Panc1 (cell line): ENCODE measurements at regions not wholly inside any gene's neighbourhood (a gene's known extent, or its start where the extent isn't known, plus 50 kb on each side); places are given as distances from the start of the nearest gene placed in this dataset.

Experiments used
- ATAC-seq: fragments of 200-7000 bp; cut with Tn5 transposase; 2 replicates; pipeline ENCODE4 v1.9.1; 2020; ENCODE audit warnings: mild to moderate bottlenecking, moderate library complexity
- BruUV-seq: library from RNA; stranded (reverse); fragments of 400-500 nt; replicated peaks from 2 replicates; lab custom pipeline; 2021; lab: Mats Ljungman, UMichigan
- CTCF ChIA-PET: fragments of 300-600 bp; sonication (Branson Sonifier 250); formaldehyde crosslinking; loops from one replicate; lab custom pipeline; 2022; ENCODE audit warnings: antibody characterized with exemption; lab: Charles Lee
- POLR2A ChIA-PET: fragments of 300-600 bp; sonication (Branson Sonifier 250); formaldehyde crosslinking; loops from one replicate; lab custom pipeline; 2022; ENCODE audit warnings: antibody characterized with exemption; lab: Charles Lee
- DNase-seq: peaks from one replicate; pipeline ENCODE4 v3.0.0-alpha.2; 2010; ENCODE audit warnings: low read depth, low spot score
- H3K27ac ChIP-seq: 2 replicates; pipeline ENCODE4 v1.5.1; 2011; ENCODE audit warnings: mild to moderate bottlenecking, low read length, inconsistent platforms
- H3K27me3 ChIP-seq: fragments of 200-500 bp; sonication (Bioruptor generic); 2 replicates; pipeline ENCODE4 v1.6.0; 2014; ENCODE audit warnings: low read length, inconsistent platforms; ENCODE audit not compliant: control insufficient read depth, insufficient read depth
- H3K36me3 ChIP-seq: fragments of 200-500 bp; sonication (Bioruptor generic); 2 replicates; pipeline ENCODE4 v1.5.1; 2014; ENCODE audit warnings: inconsistent platforms, mild to moderate bottlenecking, low read length, moderate library complexity; ENCODE audit not compliant: control insufficient read depth, insufficient read depth
- H3K4me1 ChIP-seq: 2 replicates; pipeline ENCODE4 v1.5.1; 2011; ENCODE audit warnings: inconsistent platforms, mild to moderate bottlenecking, low read length, moderate library complexity; ENCODE audit not compliant: control insufficient read depth, insufficient read depth
- H3K4me3 ChIP-seq, 2 experiments: 2 replicates each; pipeline ENCODE4 v1.5.1; 2011 to 2012; ENCODE audit warnings: low read depth in 2 of 2, low read length in 2 of 2, mild to moderate bottlenecking in 2 of 2, inconsistent platforms in 1 of 2, moderate library complexity in 1 of 2
- H3K9me3 ChIP-seq: fragments of 200-500 bp; sonication (Bioruptor generic); 2 replicates; pipeline ENCODE4 v1.5.1; 2014; ENCODE audit warnings: low read depth, mild to moderate bottlenecking, inconsistent platforms, low read length, moderate library complexity; ENCODE audit not compliant: control insufficient read depth, insufficient read depth
- CTCF ChIP-seq: fragments of 450-650 bp; IDR thresholded peaks from 2 replicates; pipeline ENCODE4 v1.5.1; 2017; ENCODE audit warnings: mild to moderate bottlenecking
- POLR2AphosphoS5 ChIP-seq: IDR thresholded peaks from 2 replicates; pipeline ENCODE4 v1.6.1; 2012; ENCODE audit warnings: mild to moderate bottlenecking, low read depth, low read length, moderate library complexity
- REST ChIP-seq, 2 experiments: IDR thresholded peaks; 2 replicates each; pipeline ENCODE4 v1.6.1; 2011 to 2012; ENCODE audit warnings: low read depth in 2 of 2, control low read depth in 1 of 2, low read length in 1 of 2, mild to moderate bottlenecking in 1 of 2, moderate library complexity in 1 of 2; ENCODE audit not compliant: insufficient read depth in 1 of 2
- SIN3A ChIP-seq: IDR thresholded peaks from 2 replicates; pipeline ENCODE4 v1.6.1; 2012; ENCODE audit warnings: low read depth, mild to moderate bottlenecking, low read length, moderate library complexity, borderline replicate concordance; ENCODE audit not compliant: insufficient read depth
- TCF7L2 ChIP-seq: IDR thresholded peaks from 2 replicates; pipeline ENCODE4 v1.6.1; 2011; ENCODE audit warnings: mild to moderate bottlenecking, low read depth, low read length, inconsistent platforms
- in situ Hi-C: cut with HindIII; loops from 2 replicates; pipeline ENCODE4 v1.10.0; 2016; ENCODE audit warnings: low sequenced_read_pairs, low pct_unique_long_range_greater_than_20kb
- intact Hi-C: fragments of 100-400 bp; cut with micrococcal nuclease; formaldehyde crosslinking; loops from one replicate; pipeline ENCODE4 v1.10.0; 2022; ENCODE audit not compliant: unreplicated experiment

GRCh38 chr18:59061914-59062642, 77.6 kb upstream of the SEC11C start:
- intact Hi-C loops (no loop called here), in situ Hi-C loops (no loop called here)
- Histone ChIP-seq H3K4me3 (no peak overlapping the region), H3K27me3 (no peaks in the 10 kb centered on the region), H3K36me3 (no peaks in the 10 kb centered on the region), H3K27ac (no peak overlapping the region; the same call in 1 of the 2 replicates), H3K9me3 (no peaks in the 10 kb centered on the region), H3K4me1 (no peaks in the 10 kb centered on the region; the same call in 1 of the 2 replicates)
- ATAC-seq, result no peak
- POLR2A ChIA-PET, result no interaction called here
- TF ChIP-seq TCF7L2 (no peak), REST (IDR thresholded peaks at IDR 0.05; ENCODE audit: insufficient read depth in 1 of 2, low read depth in 2 of 2, low read length in 1 of 2) (no peak), CTCF (no peak), SIN3A (no peak), POLR2AphosphoS5 (no peak)
- no peak for DNase-seq
- CTCF ChIA-PET, result no interaction called here
- no TSS peak for BruUV-seq

- Histone ChIP-seq H3K27ac (no peak overlapping the region), H3K27me3 (no peaks in the 10 kb centered on the region), H3K9me3 (no peaks in the 10 kb centered on the region), H3K4me1 (no peaks in the 10 kb centered on the region; the same call in 1 of the 2 replicates), H3K36me3 (no peaks in the 10 kb centered on the region), H3K4me3 (no peak overlapping the region)
- POLR2A ChIA-PET, result no interaction called here
- no TSS peak for BruUV-seq
- ATAC-seq, result no peak
- intact Hi-C loops (no loop called here), in situ Hi-C loops (no loop called here)
- CTCF ChIA-PET, result no interaction called here
- no peak for DNase-seq
- no peak for TF ChIP-seq TCF7L2
- no peak for TF ChIP-seq SIN3A
- TF ChIP-seq REST (IDR thresholded peaks at IDR 0.05; ENCODE audit: insufficient read depth in 1 of 2, low read depth in 2 of 2, low read length in 1 of 2), result no peak
- TF ChIP-seq CTCF, result no peak
- no peak for TF ChIP-seq POLR2AphosphoS5
Measured at GRCh38 chr18:59062643-59063006, 77.1 kb upstream of the SEC11C start.
